GM19463 (cell line): ENCODE measurements at regions not wholly inside any gene's neighbourhood (a gene's known extent, or its start where the extent isn't known, plus 50 kb on each side); places are given as distances from the start of the nearest gene placed in this dataset.
"Not testable (repeated sequence)": the region's sequence is repeated elsewhere in the genome, so short reads cannot be mapped to it uniquely, and the experiment has no call there.

ENCODE experiments used
- ATAC-seq: cut with Tn5 transposase; IDR thresholded peaks from one replicate; pipeline ENCODE4 v1.9.1; 2021; ENCODE audit warnings: mild to moderate bottlenecking, moderate library complexity; ENCODE audit not compliant: unreplicated experiment

GRCh38 chrX:112577146-112577545 lies 102.6 kb downstream of the LHFPL1 start:
- ATAC-seq, result no peak

- ATAC-seq, result peak; percentile 51
Observed at GRCh38 chrX:112571388-112571787, 108.3 kb downstream of the LHFPL1 start.

DNA sequence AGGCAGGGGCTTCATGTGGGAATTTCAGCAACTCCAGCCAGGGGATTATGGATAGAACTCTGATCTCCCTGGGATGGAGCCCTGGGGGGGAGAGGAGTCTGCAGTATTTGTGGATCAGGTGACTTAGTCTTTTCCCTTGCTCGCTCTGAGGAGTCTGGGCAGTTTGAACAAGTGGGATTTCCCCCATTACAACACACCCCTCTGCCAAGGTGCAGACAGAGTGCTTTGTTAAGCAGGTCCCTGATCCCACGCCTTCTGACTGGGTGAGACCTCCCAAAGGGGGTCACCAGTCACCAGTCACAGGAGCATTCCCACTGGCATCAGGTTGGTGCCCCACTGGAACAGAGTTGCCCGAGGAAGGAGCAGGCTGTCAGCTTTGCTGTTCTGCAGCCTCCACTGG lies 123.9 kb downstream of the LHFPL1 start:
- ATAC-seq, result no peak

DNA sequence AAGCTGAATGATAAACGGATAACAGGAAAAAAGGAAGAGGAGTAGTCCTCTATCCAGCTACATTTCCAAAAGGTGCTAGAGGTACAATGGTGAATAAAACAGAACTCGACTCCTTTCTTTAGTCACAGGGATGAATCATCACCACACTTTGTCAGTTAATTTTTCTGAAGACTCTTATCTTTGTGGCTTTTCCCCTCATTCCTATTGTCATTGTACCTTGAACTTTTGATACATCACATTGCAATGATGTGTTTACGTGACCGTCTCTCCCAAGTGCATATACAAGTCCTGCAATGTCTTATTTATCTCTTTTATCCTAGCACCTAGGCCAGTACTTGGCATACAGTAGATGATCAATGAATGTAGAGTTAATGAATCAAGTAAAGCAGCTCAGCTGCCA lies 134.7 kb downstream of the LHFPL1 start:
- no peak for ATAC-seq

DNA sequence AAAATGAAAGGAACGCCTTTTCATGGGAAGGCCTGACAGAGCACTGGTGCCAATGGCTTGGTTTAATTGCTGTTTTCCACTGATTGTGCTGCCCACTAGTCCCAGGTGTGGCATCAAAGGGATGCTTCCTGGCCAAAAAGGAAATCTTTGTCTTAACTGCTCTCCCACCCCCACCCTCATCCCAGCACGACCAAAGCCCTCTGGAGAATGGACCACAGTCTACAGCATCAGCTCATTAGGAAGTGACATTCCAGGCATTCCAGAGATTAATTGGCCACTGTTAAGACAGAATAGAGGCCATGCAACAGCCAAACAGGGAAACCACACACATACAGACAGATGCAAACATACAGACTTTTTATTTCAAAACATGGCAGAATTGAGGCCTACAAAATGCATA lies 143.2 kb downstream of the LHFPL1 start:
- no peak for ATAC-seq

DNA sequence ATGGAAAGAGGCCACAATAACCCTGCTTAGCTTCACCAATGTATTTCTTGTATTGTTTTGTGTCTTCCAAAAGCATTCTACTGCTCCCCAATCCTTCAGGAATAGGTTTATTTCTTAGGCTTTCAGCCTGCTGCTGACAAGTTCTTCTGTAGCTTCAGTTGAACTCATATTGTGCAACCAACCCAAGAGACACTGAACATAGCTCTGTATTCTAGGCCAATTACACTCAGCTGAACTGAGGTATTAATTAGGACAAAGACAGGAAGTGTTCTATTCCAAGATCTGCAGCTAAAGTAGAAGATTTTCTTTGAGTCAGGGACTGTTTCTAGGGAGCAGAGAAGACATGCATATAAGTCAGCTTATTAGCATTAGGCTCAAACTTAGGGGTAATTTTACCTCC lies 151.8 kb downstream of the LHFPL1 start:
- no peak for ATAC-seq

DNA sequence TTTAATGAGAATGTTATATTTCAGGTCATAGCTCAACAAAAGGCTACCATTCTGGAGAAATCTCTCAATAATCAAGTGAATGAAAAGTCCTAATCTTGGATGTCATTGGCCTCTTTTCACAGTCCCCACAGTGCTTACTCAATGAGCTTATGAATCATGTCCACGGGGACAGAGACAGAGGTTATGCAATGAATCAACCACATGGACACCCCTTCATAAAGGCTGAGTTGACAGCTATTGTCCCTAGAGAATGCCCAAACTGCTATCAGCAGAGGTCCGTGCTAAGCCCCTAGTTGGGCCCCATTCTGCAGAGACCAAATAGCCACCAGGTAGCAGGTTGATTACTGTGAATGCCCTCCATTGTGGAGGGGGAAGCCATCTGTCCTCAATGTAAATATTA lies 158.1 kb downstream of the LHFPL1 start:
- no peak for ATAC-seq

- ATAC-seq, result no peak
Observed at GRCh38 chrX:112520124-112520523, 159.6 kb downstream of the LHFPL1 start.

DNA sequence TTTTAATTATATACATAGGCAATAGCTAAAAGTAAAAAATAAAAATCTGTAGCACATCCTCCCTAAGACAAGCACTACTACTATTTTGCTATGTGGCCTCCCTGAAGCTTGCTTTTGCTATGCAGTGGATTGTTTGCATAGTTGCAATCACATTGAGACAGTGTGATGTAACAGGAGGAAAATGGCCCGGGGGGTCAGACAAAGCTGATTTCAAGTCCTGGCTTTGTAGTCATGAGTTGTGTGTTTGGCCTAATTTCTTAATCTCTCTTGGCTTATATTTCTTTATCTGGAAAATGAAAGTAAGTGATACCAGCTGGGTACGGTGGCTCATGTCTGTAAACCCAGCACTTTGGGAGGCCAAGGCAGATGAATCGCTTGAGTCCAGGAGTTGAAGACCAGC lies 166.6 kb downstream of the LHFPL1 start:
- ATAC-seq, result no peak

DNA sequence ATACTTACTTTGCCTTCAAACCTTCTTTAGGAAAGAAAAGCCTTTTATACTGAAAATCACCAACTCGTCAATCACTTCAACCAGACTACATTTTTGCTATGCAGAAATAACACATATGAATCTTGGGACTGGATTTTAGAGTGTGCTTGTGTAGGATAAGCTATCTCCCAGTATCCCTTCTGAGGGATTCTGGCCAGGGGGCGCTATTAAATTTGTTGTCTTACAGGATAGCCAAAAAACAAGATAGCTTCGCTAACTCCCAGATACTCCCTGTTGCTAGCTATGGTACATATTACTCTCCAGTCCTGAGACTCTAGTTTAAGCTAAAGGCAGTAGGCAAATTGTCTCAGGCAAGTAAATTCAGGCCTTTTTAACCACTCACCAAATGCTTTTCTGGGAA lies 167.2 kb downstream of the LHFPL1 start:
- ATAC-seq, result no peak

DNA sequence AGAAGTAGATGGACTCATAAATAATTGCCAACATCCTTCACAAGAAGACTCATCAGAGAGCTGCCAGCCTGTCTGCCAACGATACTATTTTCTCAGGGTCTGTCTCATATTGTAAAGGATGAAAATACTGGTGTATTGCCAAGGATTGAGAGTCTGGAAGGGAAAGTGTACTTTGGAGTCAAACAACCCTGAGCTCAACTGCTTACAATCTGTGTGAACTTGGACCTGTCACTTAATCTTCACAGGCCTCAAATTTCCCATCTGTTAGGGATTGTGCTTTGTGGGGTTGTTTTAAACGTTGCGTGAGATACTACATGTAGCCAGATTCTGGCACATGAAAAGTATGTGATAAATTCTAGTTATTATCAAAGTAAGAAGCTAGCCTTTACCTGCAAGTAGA lies 169.1 kb downstream of the LHFPL1 start:
- ATAC-seq, result no peak

DNA sequence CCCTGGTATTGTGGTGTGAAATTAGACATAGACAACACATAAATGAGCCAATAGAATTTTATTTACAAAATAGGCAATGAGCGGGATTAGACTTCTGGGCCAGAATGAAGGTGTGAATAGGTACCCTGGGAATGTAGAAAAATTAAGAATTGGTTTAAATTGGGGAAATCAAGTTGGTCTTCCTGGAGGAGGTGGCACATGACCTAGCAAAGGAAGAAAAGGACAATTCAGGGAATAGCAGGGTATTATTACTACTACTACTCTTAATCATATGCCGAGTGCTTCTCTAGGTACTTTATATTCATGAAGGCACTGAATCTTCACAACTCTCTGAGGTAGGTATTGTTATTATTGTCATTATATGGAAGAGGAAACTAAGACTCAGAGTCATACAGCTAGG lies 202.1 kb downstream of the LHFPL1 start:
- ATAC-seq, result no peak

DNA sequence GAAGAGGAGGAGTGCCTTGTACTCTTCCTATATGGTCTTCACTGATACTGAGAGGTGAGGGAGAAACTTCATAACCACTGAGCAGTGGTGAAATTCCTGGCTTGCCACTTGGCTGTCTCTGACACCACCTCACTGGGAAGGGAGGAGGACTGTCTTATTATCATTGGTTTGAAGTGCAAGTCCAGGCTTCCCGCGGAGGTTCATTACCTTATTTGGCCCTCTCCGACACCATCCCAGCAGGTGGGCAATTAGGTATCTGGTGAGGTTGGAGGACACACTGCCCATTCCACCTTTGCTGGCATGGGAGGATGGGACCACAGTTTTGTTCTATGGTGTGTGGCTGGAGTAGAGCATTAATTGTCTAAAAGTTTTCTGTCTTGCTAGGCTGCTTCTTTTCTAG lies 206.1 kb downstream of the LHFPL1 start:
- no peak for ATAC-seq

GRCh38 chrX:112470551-112470950 lies 209.2 kb downstream of the LHFPL1 start:
- ATAC-seq, result no peak

DNA sequence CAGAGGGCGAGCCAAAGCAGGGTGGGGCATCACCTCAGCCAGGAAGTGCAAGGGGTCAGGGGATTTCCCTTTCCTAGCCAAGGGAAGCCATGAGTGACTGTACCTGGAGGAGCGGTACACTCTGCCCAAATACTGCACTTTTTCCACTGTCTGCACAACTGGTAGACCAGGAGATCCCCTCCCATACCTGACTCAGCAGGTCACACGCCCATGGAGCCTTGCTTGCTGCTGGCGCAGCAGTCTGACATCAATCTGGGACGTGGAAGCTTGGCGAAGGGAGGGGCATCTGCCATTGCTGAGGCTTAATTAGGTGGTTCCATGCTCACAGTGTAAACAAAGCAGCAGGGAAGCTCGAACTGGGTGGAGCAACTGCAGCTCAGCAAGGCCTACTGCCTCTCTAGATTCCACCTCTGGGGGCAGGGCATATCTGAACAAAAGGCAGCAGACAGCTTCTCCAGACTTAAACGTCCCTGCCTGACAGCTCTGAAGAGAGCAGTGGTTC lies 217.7 kb downstream of the LHFPL1 start:
- ATAC-seq, result not testable (repeated sequence)

DNA sequence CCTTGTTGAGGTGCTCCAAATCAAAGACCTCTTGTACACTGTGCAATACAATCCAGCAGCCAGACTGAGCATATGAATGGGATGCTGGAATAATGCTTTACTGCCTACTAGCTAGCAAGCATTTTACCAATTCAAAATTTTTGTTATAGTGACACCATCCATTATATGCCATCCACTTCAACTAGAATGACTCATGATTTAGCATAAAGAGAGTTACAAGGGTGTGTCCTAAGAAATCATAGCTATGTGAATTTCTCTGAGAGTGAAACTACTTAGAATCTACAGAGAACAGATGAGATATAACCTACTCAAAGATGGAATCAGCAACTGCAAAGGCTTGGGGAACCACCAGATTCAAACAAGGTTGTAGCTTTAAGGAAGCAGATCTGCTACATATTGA lies 221.9 kb downstream of the LHFPL1 start:
- no peak for ATAC-seq

- ATAC-seq, result no peak
Observed at GRCh38 chrX:112450810-112451209, 228.9 kb downstream of the LHFPL1 start.

GRCh38 chrX:112440277-112440676 lies 239.5 kb downstream of the LHFPL1 start:
- no peak for ATAC-seq

DNA sequence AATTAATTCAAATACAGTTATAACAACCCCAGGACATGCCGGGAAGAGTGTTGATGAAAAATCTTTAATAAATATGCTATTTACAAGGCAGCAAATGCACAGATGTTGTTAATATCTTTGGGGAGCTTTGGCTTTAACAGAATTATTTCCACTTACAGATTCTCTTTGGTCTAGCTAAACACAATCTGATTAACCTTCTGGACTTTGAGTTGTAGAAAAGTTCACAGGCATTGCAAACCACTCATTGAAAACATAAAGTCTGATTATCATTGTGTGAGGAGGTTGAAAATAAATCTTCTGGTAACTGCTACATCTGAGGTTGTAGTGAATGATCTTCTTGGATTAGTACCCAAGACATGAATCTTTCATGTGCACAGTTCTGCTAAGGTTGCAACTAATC lies 255.6 kb downstream of the LHFPL1 start:
- ATAC-seq, result no peak

DNA sequence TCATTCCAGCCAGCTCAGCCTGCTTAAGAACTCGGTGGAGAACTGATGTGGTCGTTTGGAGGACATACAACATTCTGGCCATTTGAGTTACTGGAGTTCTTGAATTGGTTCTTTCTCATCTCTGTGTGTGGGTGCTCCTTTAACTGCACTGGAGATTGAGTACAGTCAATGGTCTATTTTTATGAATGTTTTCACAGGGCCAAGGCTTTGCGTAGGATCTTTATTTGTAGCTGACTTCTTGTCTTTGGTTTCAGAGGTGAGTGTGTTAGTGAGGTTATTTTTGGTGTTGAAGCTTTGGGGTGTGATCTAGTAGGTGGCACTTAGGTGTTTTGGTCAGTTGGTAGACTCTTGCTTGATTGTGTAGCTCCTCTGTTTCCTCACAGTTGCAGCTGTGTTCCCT lies 288.4 kb downstream of the LHFPL1 start:
- no peak for ATAC-seq

GRCh38 chrX:112381649-112382298 lies 298.0 kb downstream of the LHFPL1 start:
- ATAC-seq, result not testable (repeated sequence)

DNA sequence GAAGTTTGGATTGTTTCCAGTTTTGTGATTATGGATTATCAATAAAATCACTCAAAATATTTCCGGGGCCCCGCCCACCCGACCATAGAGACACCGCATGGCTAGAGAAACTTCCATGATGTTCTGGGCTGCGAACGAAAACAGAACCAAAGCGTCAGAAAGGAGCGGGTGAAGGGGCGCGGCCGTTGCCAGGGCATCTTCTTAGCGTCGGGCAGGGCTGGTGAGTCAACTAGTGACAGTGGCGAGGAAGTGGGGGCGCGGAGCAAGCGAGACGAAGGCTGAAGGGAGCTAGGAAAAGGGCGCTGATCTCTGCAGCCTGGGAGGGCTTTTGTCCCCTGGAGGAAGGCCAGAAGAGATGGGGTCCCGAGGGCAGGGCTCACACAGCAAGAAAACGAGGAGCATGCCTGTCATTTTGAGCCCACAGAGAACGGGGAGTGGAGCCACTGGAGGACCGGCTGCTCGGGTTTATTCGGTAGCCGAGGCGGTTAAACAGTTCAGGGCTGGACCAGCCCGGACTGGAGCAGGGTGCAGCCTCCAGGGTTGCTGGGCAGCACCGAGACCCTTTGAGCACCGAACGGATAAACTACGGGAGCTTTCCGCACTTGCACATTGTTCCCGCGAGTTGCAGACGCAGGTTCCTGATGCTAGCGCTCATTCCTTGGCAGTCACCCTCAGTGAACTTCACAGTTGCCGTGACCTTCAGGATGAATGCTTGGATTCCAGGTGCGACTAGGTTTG lies 298.1 kb upstream of the TRPC5 start:
- no peak for ATAC-seq

- ATAC-seq, result no peak
Observed at GRCh38 chrX:112377481-112377880, 294.9 kb upstream of the TRPC5 start.
